NCI-H748 (cell line): ENCODE measurements at regions not wholly inside any gene's neighbourhood (a gene's known extent, or its start where the extent isn't known, plus 50 kb on each side); places are given as distances from the start of the nearest gene placed in this dataset.
A peak's percentile ranks its signal among the peaks of the same experiment; 100 is the strongest.
"Not testable (repeated sequence)": the region's sequence is repeated elsewhere in the genome, so short reads cannot be mapped to it uniquely, and the experiment has no call there.

Experiments used
- DNase-seq: peaks from one replicate; lab custom pipeline; 2025; ENCODE audit not compliant: unreplicated experiment; lab: John Stamatoyannopoulos, UW

DNA sequence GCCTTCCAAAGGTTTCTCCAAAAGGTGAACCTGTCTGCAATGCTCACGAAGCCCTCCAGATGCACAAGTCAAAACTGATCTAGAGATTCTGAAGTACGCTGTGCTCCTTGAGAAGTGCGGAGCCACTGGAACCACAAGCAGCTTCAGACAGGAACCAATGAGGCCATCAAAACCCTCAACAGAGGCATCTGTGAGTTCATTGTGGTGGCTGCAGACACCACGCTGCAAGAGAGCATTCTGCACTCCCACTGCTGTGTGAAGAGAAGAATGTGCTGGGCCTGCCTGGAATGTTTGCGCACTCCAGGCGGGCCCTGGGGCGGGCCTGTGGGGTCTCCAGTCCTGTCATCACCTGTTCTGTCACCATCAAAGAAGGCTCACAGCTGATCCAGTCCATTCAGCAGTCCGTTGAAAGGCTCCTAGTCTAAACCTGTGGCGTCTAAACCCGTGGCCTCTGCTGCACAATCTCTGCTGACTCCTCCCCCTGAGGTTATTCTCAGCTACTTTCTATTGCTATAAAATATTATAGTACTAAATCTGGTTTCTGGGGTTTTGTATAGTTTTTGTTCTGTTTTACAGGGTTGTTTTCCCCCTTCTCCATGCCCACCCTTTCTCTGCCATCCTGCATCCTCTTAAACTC is 111.6 kb downstream of the PPIAL4A start:
- not testable (repeated sequence) for DNase-seq

DNA sequence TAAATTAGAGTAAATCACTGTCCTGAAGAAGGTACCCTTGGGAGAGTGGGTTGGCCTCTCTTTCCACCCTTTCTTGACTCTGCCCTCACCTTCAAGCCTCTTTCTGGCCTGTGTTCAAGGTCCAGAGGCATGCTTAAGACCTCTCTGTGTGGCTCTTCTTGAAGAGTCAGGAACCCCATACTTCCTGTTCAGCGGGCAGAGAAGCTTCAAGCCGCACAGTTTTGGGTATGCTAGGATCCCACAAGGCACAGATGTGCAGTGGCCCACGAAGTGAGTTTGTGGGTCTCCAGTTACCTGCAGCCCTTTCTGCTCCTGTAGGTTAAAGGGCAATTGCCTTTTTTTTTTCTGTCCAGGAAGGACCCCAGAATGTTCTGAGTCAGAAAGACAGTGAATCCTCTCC is 113.7 kb downstream of the PPIAL4A start:
- DNase-seq, result not testable (repeated sequence)

DNA sequence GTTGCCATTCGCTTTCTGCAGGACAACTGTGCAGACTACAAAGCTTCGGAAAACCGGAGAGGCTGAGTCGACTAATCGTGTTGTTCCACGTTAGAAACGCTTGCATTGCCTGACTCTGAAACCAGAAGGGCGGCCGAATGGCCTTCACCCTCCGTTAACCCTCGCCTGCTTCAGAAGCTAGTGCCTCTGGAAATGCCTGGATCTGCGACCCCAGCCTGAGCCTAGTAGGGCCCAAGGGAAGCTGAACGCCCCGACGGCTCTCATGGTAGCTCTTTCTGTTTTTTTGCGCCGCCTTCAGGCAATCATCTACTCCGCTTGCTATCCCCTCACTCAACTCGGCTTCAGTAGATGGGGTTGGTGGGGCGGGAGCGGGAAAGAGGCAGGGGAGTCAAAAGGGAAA is 117.3 kb downstream of the PPIAL4A start:
- DNase-seq, result not testable (repeated sequence)

DNA sequence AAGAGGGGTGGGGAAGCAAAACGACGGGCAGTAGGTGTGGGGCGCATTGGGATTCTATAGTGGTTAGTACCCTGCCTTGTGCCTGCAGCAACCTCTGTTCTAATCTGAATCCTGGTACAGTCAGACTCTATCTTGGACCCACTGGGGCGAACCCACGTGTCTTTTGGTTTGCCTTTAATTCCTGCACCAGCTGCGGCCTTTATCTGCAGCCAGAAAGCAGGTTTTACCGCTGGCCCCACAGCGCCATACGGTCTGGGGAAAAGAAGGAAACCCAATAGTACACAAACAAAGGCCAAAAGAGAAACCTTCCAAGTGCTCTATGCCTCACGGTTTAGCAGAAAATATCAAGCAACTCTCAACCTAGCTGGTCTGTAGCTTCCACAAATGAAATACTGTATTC is 118.2 kb downstream of the PPIAL4A start:
- DNase-seq, result not testable (repeated sequence)

DNA sequence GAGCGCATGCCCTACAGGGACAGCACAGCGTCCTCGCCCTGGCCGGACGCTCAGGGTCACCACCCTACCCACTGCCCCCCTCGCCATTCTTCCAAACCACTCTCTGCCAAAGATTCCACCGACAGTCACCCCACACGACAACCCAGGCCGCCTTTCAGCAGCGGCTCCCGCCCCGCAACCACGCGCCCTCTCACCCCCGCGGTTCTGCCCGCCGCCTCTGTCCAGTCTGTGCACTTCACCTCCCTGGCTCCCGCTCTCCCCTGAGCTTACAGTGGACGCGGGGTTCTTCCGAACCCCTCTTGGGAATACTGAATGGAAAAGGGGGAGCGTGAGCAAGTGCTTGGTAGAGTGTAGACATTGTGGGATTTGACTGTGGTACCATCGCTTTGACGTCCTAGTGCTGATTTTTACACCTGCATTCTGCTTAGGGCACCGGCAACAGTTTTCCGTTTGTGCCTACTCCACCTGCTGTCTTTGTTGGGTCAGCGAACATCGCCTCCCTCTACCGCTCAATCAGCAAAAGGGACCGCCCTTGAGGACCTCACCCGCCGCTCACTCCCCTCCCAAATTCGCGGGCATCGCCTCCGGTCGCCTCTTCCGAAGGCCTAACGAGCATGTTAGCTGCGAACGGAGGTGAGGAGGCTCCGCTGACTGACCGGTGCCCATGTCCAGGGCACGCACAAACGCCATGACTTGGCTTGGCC is 119.1 kb downstream of the PPIAL4A start:
- not testable (repeated sequence) for DNase-seq

DNA sequence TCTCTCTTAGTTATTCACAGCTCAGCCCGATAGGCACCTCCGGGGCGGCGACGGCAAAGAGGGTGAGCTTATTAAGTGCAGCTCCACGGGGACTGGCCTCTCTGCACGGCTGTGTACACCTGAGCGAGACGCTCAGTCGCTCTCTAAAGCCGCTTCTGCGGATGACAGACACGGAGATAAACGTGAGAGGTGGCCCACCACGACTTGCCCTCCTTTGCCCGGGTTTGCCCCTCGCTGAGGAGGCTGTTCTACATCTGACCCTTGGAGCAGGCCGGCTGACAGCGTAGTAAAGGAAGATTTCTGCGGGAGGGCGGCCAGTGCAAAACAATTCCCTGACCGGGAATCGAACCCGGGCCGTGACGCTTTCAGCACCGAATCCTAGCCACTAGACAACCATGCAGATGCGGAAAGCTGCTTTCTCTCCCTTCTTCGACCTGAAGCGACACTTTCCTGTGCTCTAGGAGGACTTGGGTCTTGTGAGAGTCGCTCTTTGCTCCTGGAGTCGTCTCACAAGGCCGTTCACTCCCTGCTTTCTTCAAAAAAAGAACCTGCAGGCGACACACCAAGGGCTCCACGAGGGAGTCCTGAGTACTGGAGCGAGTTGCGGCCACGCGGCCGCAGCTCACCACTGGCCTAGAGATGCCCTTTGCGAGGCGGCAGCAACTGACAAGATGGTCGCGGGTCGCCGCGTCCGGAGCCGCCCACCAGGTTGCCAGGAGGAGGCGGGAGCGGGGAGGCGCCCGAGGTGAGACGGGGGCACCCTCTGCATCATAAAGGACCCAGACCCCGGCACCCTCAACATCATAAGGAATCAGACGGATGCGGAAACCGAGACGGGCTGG is 119.9 kb downstream of the PPIAL4A start:
- not testable (repeated sequence) for DNase-seq

DNA sequence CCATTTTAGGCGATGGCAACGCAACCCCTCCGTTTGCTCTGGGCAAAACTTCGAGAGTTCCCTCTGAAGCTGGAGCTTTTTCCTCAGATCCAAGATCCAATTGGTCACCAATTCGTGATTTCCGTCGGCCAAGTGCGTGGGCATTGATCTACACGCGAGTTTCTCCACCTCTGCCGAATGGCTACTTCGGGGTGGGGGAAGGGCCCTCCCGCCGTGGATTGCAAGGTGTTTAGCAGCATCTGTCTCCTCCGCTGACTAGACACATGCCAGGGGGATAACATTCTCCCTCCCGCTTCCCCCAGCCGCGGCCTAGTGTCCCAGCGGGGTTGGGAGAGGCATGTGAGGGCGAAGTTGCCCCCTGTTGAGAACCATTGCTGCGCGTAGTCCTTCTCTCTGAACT is 120.6 kb downstream of the PPIAL4A start:
- not testable (repeated sequence) for DNase-seq

DNA sequence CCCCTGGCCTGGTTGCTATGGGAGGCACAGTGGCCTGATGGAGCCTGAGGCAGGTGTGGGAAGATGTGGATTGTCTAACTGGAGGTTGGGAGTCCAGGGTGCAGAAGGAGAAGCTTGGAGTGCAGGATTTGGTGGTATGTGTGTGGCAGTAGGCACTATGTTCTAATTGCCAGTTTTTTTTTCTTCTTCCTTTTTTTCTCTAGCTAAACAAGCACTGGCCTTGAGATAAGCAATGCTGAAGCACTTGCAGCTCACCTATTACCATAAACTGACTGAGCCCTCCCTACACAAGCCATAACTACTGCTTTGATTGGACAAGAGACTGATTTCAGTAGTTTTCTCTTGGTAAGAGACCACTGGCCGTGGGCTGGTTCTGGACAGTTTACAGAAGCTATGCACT is 123.6 kb downstream of the PPIAL4A start:
- DNase-seq, result not testable (repeated sequence)

DNA sequence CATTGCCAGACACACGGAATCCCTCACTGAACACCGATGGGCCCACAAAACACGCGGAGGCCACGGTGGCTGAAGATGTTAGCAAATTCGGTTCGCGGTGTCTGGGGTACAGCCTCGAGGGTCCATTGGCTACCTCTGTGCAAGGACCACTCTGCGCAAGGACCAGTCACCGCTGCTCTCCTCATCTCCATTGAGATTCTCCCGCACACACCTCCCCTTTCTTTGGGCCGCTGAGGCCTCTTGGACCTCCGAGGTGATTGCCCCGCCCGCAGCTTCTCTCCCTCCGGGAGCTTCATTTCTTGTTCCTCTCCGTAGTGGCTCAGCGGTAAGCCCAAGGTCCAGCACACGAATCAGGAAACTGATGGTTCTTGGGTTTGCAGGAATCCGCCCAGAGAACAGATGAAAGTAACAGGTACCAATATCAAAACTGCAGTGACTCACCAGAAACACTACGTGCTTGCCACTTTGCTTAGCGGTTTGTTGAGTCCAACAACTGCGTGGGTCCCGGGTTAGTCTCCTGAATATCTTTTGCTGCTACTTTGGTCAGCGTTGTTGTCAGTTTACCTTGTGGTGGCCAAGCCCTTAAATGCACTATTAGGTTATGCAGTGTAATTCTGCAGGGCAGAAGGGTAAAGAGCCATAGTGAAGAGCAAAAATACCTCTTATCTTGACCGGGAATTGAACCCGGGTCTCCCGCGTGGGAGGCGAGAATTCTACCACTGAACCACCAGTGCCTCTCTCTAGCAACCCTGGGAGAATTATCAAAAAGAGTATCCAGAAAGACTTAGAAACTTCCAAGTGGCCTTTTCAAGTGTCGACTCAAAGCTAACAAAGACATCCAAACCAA is 126.8 kb downstream of the PPIAL4A start:
- DNase-seq, result peak; percentile 24

DNA sequence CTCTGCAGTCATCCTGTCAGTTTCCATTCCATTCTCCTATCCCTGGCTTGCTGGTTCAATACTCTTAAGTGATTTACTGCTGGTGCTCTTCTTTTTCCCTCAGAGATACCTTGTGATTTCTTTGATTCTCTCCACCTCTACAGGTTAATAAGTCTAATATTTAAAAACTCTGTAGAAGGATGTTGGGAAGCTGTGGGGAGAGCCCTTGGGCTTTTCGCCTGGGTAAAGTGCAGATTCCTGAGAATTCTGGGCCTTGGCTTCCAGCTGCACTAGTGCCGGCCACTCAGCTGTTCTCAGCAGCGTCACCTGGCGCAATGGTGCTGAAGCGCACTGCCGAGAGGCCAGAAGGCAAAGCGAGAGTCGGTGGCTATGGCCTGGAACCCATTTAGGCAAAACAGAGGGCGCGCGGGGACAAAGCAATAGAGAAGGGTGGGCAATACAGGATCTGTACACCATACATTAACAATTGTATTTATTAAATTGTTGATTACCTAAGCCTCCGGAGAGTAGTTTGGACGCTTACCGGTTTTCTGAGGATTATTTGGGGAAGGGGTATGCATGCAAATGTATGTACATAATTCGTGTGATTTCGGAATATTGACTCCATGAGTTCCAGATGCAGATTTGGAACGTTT is 130.3 kb downstream of the PPIAL4A start:
- DNase-seq, result not testable (repeated sequence)

DNA sequence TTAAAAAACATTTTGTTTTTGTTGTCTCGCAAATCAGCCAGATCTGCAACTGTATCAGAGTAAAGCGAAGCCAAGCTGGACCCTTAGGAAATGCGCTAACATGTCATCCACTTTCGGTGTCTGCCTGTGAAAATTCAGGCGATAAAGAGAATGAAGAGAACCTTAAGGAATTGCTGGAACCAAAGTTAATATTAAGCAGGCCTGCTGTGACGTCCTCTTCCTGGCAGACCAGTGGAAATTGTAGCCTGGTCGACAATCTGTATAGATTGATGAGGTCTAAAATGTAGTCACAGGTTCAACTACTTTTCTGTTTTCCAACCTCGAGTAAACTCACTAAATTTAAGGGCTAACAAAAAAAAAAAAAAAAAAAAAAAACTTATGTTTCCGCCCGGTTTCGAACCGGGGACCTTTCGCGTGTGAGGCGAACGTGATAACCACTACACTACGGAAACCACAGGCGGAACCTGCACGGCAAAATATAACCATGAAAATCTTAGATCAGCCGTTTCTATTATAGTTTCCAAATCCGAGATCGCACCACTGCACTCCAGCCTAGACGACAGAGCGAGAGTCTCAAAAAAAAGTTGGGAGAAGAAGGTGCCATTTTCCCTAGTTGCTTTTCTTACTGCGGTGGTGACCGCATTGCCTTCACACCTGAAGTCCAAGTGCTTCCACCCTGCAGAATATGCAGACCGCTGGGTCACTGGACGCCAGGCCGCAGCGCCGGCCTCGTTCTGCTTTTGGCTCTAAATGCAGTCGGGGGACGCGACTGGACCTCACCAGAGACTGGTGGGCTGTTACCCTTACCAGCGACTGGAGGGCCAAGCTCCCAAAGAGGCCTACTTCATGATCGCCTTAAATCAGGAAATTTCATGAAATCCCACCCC is 131.0 kb downstream of the PPIAL4A start:
- DNase-seq, result not testable (repeated sequence)

DNA sequence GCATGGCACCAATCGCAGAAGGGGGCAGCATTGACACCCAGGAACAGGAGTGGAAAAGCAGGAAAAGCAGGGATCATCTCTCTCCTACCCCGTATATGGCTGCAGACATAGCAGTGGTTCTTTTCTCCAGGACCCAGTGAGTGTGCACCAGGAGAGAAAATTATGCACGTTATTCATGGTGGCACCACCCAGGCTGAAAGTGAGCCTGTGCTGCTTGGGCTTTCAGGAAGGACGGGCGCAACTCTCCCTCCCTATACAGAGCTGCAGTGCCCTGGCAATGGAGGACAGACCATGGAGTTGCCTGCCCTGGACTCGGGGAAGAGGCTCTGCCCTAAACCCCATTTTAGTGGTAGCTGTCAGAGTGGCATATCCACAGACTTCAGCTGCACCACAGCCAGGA is 132.1 kb downstream of the PPIAL4A start:
- DNase-seq, result not testable (repeated sequence)

DNA sequence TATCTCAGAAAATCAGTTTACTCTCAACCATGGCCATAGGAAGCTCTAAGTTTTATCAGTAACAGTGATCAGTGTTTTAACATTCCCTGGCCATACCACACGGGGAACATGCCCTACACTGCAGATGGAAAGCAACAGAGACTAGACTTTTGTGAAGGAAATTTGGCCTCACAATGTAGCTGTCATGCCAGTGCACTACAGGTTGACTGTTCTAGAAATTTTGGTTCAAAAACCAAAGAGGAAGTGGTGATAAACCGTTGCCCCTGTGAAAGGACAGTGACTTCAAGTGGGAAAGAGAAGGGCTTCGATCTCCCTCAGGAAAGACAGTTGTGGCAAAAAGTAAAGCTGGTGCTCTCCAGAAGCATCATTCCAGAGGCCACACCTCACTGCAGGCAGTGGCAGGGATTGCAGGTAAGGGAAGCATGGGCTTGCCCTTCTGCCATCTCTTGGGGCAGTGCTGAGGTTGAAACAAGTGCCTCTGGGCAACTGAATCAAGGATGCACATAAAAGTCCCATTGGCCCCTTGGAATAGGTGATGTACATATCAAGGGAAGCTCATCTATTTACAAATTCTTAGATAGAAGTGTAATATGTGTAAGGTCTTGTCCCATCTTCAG is 143.4 kb downstream of the PPIAL4A start:
- not testable (repeated sequence) for DNase-seq

DNA sequence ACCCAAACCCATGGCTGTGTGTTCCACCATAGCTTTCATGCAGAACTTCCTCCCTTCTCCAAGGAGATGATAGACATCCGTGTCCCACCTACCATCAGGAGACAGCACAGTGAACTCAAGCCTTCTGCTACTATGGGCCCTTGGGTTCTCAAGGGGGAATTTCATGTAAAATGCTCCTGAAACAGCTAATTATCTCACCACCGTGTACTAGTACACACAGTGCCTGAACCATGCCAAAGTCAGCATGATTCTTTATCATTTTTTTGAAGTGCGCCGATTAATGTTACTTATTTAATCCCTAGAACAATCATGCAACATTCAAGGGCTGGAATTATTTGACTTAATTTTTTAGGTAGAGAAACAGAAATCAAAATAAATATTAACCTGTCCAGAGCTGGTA is 147.2 kb downstream of the PPIAL4A start:
- not testable (repeated sequence) for DNase-seq

DNA sequence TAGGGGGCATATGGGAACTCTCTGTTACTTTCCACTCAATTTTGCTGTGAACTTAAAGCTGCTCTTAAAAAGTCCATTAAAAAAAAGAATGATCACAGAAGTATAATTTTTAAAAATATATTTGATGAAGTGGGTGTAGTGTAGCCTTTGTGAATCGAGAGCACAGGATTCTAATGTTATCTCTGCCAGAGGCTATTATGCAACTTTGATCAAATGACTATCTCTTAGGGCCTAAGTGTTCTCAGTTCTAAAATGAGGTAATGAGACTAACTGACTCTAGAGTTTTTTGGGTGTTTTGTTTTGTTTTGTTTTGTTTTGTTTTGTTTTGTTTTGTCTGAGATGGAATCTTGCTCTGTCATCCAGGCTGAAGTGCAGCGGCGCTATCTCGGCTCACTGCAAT is 143.2 kb downstream of the FAM72B start:
- not testable (repeated sequence) for DNase-seq

DNA sequence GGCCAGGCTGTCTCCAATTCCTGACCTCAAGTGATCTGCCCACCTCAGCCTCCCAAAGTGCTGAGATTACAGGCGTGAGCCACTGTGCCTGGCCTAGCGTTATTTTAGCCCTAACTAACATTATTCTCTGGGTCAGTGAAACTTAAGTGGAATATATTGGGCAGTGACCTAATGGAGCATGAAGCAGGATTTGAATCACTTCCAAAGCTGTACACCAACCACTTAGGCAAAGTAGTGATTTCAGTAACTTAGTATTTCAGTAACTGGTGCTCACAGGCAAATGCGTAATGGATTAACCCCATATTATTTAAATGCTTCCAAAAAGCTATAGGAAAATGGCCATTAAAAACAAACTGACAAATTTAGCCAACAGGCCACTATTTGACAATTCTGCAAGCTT is 142.6 kb downstream of the FAM72B start:
- DNase-seq, result not testable (repeated sequence)

DNA sequence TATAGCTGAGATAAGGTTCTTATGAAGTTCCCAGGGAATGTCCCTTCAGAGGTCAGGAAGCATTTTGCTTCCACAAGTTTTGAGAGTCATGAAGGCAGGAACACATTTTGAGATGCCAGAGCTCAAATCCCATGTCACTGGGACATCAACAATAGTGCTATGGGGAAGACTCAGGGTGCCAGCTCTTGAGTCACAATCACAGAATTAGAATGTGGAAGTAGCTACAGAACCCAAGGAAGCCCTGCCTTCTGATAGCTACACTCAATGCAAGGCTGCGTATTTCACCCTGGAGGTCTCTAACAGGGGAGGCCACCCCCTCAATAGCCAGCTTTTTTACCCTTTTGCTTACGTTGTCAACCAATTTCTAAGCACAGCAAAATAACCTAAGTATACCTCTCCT is 141.3 kb downstream of the FAM72B start:
- not testable (repeated sequence) for DNase-seq

DNA sequence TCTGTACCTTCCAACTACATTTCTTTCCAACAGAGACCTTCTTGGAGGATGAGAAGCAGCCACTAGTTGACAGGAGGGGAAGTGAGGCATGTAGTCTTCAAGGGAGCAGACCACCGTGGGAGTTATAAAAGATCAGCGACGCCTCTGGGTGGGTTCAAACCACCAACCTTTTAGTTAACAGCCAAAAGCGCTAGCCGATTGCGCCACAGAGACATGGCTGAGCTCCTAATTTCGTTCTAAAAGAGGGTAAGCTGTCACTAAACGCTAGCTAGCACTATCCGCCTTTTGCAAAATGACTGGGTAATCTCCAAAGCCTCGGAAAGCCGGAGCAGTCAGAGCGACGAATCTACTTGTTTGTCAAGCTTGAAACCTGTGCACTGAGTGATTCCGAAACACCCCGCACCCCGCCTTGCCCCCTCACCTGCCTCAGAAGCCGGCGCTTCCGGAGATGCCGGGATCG is 135.8 kb downstream of the FAM72B start:
- not testable (repeated sequence) for DNase-seq
